AG04450 (cell line): ENCODE measurements at regions not wholly inside any gene's neighbourhood (a gene's known extent, or its start where the extent isn't known, plus 50 kb on each side); places are given as distances from the start of the nearest gene placed in this dataset.

Source experiments
- CTCF ChIA-PET: fragments of 300-600, 350-600 bp; formaldehyde crosslinking; extraction: SDS; loops from one replicate; lab custom pipeline; 2022; ENCODE audit warnings: antibody characterized with exemption, inconsistent platforms; lab: Charles Lee
- POLR2A ChIA-PET: fragments of 350-600 bp; formaldehyde crosslinking; extraction: SDS; loops from one replicate; lab custom pipeline; 2021; ENCODE audit warnings: antibody characterized with exemption, inconsistent platforms; lab: Yijun Ruan, JAX
- DNase-seq: peaks from one replicate; pipeline ENCODE4 v3.0.0-alpha.2; 2011; ENCODE audit warnings: low read depth, low spot score
- H3K27ac ChIP-seq: one replicate; pipeline ENCODE4 v1.5.1; 2012; ENCODE audit warnings: low read depth, low read length, control low read depth
- H3K27me3 ChIP-seq: one replicate; pipeline ENCODE4 v1.6.0; 2012; ENCODE audit warnings: low read length; ENCODE audit not compliant: control insufficient read depth, insufficient read depth
- H3K4me3 ChIP-seq: 2 replicates; pipeline ENCODE4 v1.5.1; 2011; ENCODE audit warnings: mild to moderate bottlenecking, low read depth, low read length, control low read depth
- H3K9me3 ChIP-seq: 2 replicates; pipeline ENCODE4 v1.5.1; 2012; ENCODE audit warnings: low read length; ENCODE audit not compliant: control insufficient read depth, insufficient read depth
- CTCF ChIP-seq: IDR thresholded peaks from 2 replicates; pipeline ENCODE4 v1.5.1; 2011; ENCODE audit warnings: low read depth, low read length, control low read depth, inconsistent platforms

- ChIA-PET CTCF (no interaction called here), POLR2A (no interaction called here)
- Histone ChIP-seq H3K9me3 (no peaks in the 10 kb centered on the region; the same call in 1 of the 2 replicates), H3K27me3 (no peaks in the 10 kb centered on the region), H3K27ac (no peak overlapping the region), H3K4me3 (no peak overlapping the region)
- no peak for TF ChIP-seq CTCF
- no peak for DNase-seq
These were observed 240.1 kb downstream of the ACKR3 start for GRCh38 chr2:236809716-236810115.

GRCh38 chr2:236811062-236811656 is 241.5 kb downstream of the ACKR3 start:
- ChIA-PET CTCF (no interaction called here), POLR2A (no interaction called here)
- Histone ChIP-seq H3K4me3 (no peak overlapping the region), H3K27me3 (no peaks in the 10 kb centered on the region), H3K27ac (no peak overlapping the region), H3K9me3 (no peaks in the 10 kb centered on the region; the same call in 1 of the 2 replicates)
- DNase-seq = no peak
- no peak for TF ChIP-seq CTCF

GRCh38 chr2:236813766-236814165 is 244.1 kb downstream of the ACKR3 start:
- no peaks in the 10 kb centered on the region; the same call in 1 of the 2 replicates for H3K9me3 ChIP-seq
- TF ChIP-seq CTCF = no peak
- ChIA-PET CTCF (no interaction called here), POLR2A (no interaction called here)
- no peak for DNase-seq
- H3K27me3 ChIP-seq = no peaks in the 10 kb centered on the region
- H3K4me3 ChIP-seq = no peak overlapping the region
- H3K27ac ChIP-seq = no peak overlapping the region

GRCh38 chr2:236814593-236814992 is 245.0 kb downstream of the ACKR3 start:
- Histone ChIP-seq H3K27ac (no peak overlapping the region), H3K9me3 (no peaks in the 10 kb centered on the region; the same call in 1 of the 2 replicates), H3K4me3 (no peak overlapping the region), H3K27me3 (no peaks in the 10 kb centered on the region)
- no peak for TF ChIP-seq CTCF
- ChIA-PET POLR2A (no interaction called here), CTCF (no interaction called here)
- DNase-seq = no peak

- DNase-seq = no peak
- Histone ChIP-seq H3K4me3 (no peak overlapping the region), H3K27me3 (peaks cover 2% of the 10 kb centered on the region), H3K27ac (no peak overlapping the region), H3K9me3 (no peaks in the 10 kb centered on the region; the same call in 1 of the 2 replicates)
- ChIA-PET CTCF (no interaction called here), POLR2A (no interaction called here)
- TF ChIP-seq CTCF = no peak
These were observed 246.1 kb downstream of the ACKR3 start for GRCh38 chr2:236815746-236816145.
